ENCODE measurements at regions not wholly inside any gene's neighbourhood (a gene's known extent, or its start where the extent isn't known, plus 50 kb on each side); places are given as distances from the start of the nearest gene placed in this dataset.

DNA sequence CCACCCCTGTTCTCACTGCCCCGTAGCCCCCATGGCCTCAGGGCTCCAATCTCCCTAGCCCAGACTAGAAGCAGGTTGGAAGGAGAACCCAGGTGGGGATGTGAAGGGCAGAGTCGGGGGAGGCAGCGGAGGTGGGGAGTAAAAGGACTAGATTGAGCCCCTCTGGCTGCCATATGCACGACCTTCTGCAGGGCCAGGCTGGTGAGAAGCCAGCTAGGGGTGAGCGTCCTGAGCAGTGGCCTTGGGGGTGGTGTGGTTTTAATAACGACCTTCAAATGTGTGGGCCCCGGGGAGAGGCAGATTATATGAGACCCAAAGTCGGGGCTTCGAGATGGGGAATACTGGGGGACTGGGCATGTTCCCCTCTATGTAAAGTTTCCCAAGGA lies 139.5 kb downstream of the C9orf50 start:
- Histone ChIP-seq H3K27ac (ENCODE audit: low read length) (peak overlapping the region; percentile 98), H3K27me3 (ENCODE audit: control insufficient read depth, insufficient read depth) (no peaks in the 10 kb centered on the region), H3K4me1 (ENCODE audit: control insufficient read depth, insufficient read depth, low read length) (peaks cover 14% of the 10 kb centered on the region), H3K4me3 (ENCODE audit: low read length) (no peak overlapping the region), H3K9me3 (ENCODE audit: control insufficient read depth, low read length) (no peaks in the 10 kb centered on the region)
- intact Hi-C loops (cut with DNase I), result loop anchor here in 3 of 4 donors (5.0 to 10.0 kb wide), 4 partner anchors 69 to 337 kb away; no protein-coding TSS in a partner anchor
- WGBS, result 73% methylated on average over 9 of the region's 9 CpGs
- peak in 1 of 3 donors; percentile 53 for DNase-seq
- ATAC-seq, result no peak

- H3K27me3 ChIP-seq (ENCODE audit: control insufficient read depth, insufficient read depth), result no peaks in the 10 kb centered on the region
- H3K4me3 ChIP-seq (ENCODE audit: low read length), result no peak overlapping the region
- peaks cover 12% of the 10 kb centered on the region for H3K4me1 ChIP-seq (ENCODE audit: control insufficient read depth, insufficient read depth, low read length)
- 98% methylated on average over 1 of the region's 1 CpG for WGBS
- no peaks in the 10 kb centered on the region for H3K9me3 ChIP-seq (ENCODE audit: control insufficient read depth, low read length)
- intact Hi-C loops (cut with DNase I), result loop anchor here in 3 of 4 donors (5.0 to 10.0 kb wide), 4 partner anchors 68 to 336 kb away; no protein-coding TSS in a partner anchor
- peak overlapping the region; percentile 98 for H3K27ac ChIP-seq (ENCODE audit: low read length)
- DNase-seq (no peak), ATAC-seq (no peak)
Observed at GRCh38 chr9:129480745-129481144, 140.2 kb downstream of the C9orf50 start.

GRCh38 chr9:129480227-129480626 lies 140.7 kb downstream of the C9orf50 start:
- Histone ChIP-seq H3K27me3 (ENCODE audit: control insufficient read depth, insufficient read depth) (no peaks in the 10 kb centered on the region), H3K4me3 (ENCODE audit: low read length) (no peak overlapping the region), H3K27ac (ENCODE audit: low read length) (peak overlapping the region; percentile 98), H3K9me3 (ENCODE audit: control insufficient read depth, low read length) (no peaks in the 10 kb centered on the region), H3K4me1 (ENCODE audit: control insufficient read depth, insufficient read depth, low read length) (peaks cover 12% of the 10 kb centered on the region)
- ATAC-seq (no peak), DNase-seq (no peak)
- 43% methylated on average over 12 of the region's 12 CpGs for WGBS
- intact Hi-C loops (cut with DNase I), result loop anchor here in 3 of 4 donors (5.0 to 10.0 kb wide), 4 partner anchors 68 to 335 kb away; no protein-coding TSS in a partner anchor

GRCh38 chr9:129479631-129480011 lies 141.3 kb downstream of the C9orf50 start:
- WGBS, result 76% methylated on average over 7 of the region's 7 CpGs
- Histone ChIP-seq H3K27ac (ENCODE audit: low read length) (peak overlapping the region; percentile 66), H3K4me1 (ENCODE audit: control insufficient read depth, insufficient read depth, low read length) (peaks cover 12% of the 10 kb centered on the region), H3K9me3 (ENCODE audit: control insufficient read depth, low read length) (no peaks in the 10 kb centered on the region), H3K4me3 (ENCODE audit: low read length) (no peak overlapping the region), H3K27me3 (ENCODE audit: control insufficient read depth, insufficient read depth) (no peaks in the 10 kb centered on the region)
- DNase-seq (no peak), ATAC-seq (no peak)
- intact Hi-C loops (cut with DNase I), result loop anchor here (5.0 to 10.0 kb wide), 5 partner anchors 65 to 335 kb away; no protein-coding TSS in a partner anchor

- no peak overlapping the region for H3K4me3 ChIP-seq (ENCODE audit: low read length)
- 60% methylated on average over 13 of the region's 13 CpGs for WGBS
- no peaks in the 10 kb centered on the region for H3K27me3 ChIP-seq (ENCODE audit: control insufficient read depth, insufficient read depth)
- H3K27ac ChIP-seq (ENCODE audit: low read length), result peak overlapping the region; percentile 66
- ATAC-seq (no peak), DNase-seq (peak in 1 of 3 donors; percentile 60)
- peaks cover 12% of the 10 kb centered on the region for H3K4me1 ChIP-seq (ENCODE audit: control insufficient read depth, insufficient read depth, low read length)
- intact Hi-C loops (cut with DNase I), result loop anchor here in 1 of 4 donors (10.0 kb wide), 1 partner anchor 64 kb away; no protein-coding TSS in a partner anchor
- H3K9me3 ChIP-seq (ENCODE audit: control insufficient read depth, low read length), result no peaks in the 10 kb centered on the region
Observed at GRCh38 chr9:129478961-129479630, 141.8 kb downstream of the C9orf50 start.

- H3K4me1 ChIP-seq (ENCODE audit: control insufficient read depth, insufficient read depth, low read length), result peaks cover 10% of the 10 kb centered on the region
Observed at GRCh38 chr9:129478461-129478860, 142.4 kb downstream of the C9orf50 start.

GRCh38 chr9:129476821-129477611 lies 143.9 kb downstream of the C9orf50 start:
- DNase-seq (peak in 1 of 3 donors; percentile 51), ATAC-seq (no peak)
- Histone ChIP-seq H3K27ac (ENCODE audit: low read length) (no peak overlapping the region), H3K4me1 (ENCODE audit: control insufficient read depth, insufficient read depth, low read length) (peaks cover 6% of the 10 kb centered on the region), H3K9me3 (ENCODE audit: control insufficient read depth, low read length) (no peaks in the 10 kb centered on the region), H3K4me3 (ENCODE audit: low read length) (no peak overlapping the region), H3K27me3 (ENCODE audit: control insufficient read depth, insufficient read depth) (no peaks in the 10 kb centered on the region)
- intact Hi-C loops (cut with DNase I), result loop anchor here in 1 of 4 donors (10.0 kb wide), 1 partner anchor 62 kb away; no protein-coding TSS in a partner anchor
- WGBS, result 69% methylated on average over 17 of the region's 17 CpGs

More at GRCh38 chr9:129478461-129478860, 142.4 kb downstream of the C9orf50 start:
- DNase-seq, result no peak
- Histone ChIP-seq H3K9me3 (ENCODE audit: control insufficient read depth, low read length) (no peaks in the 10 kb centered on the region), H3K27me3 (ENCODE audit: control insufficient read depth, insufficient read depth) (no peaks in the 10 kb centered on the region), H3K27ac (ENCODE audit: low read length) (no peak overlapping the region), H3K4me3 (ENCODE audit: low read length) (no peak overlapping the region)
- WGBS, result 89% methylated on average over 3 of the region's 3 CpGs
- no peak for ATAC-seq
- intact Hi-C loops (cut with DNase I), result loop anchor here in 1 of 4 donors (10.0 kb wide), 1 partner anchor 64 kb away; no protein-coding TSS in a partner anchor

GRCh38 chr9:129474740-129475404 lies 146.0 kb downstream of the C9orf50 start:
- Histone ChIP-seq H3K4me3 (ENCODE audit: low read length) (no peak overlapping the region), H3K4me1 (ENCODE audit: control insufficient read depth, insufficient read depth, low read length) (no peaks in the 10 kb centered on the region), H3K27me3 (ENCODE audit: control insufficient read depth, insufficient read depth) (no peaks in the 10 kb centered on the region), H3K27ac (ENCODE audit: low read length) (no peak overlapping the region), H3K9me3 (ENCODE audit: control insufficient read depth, low read length) (no peaks in the 10 kb centered on the region)
- DNase-seq (no peak), ATAC-seq (no peak)
- intact Hi-C loops (cut with DNase I), result loop anchor here in 1 of 4 donors (10.0 kb wide), 1 partner anchor 60 kb away; no protein-coding TSS in a partner anchor
- WGBS, result 92% methylated on average over 6 of the region's 6 CpGs

- WGBS, result 48% methylated on average over 15 of the region's 15 CpGs
- ATAC-seq, result peak; percentile 72 to 86
- Histone ChIP-seq H3K4me3 (ENCODE audit: low read length) (no peak overlapping the region), H3K27me3 (ENCODE audit: control insufficient read depth, insufficient read depth) (no peaks in the 10 kb centered on the region), H3K9me3 (ENCODE audit: control insufficient read depth, low read length) (no peaks in the 10 kb centered on the region), H3K4me1 (ENCODE audit: control insufficient read depth, insufficient read depth, low read length) (no peaks in the 10 kb centered on the region), H3K27ac (ENCODE audit: low read length) (no peak overlapping the region)
- DNase-seq, result peak; percentile 76 to 82 (median 78)
- intact Hi-C loops (cut with DNase I), result loop anchor here in 1 of 4 donors (10.0 kb wide), 1 partner anchor 59 kb away; no protein-coding TSS in a partner anchor
Observed at GRCh38 chr9:129473523-129474244, 147.2 kb downstream of the C9orf50 start.

GRCh38 chr9:129472651-129473102 lies 148.2 kb downstream of the C9orf50 start:
- Histone ChIP-seq H3K9me3 (ENCODE audit: control insufficient read depth, low read length) (no peaks in the 10 kb centered on the region), H3K27ac (ENCODE audit: low read length) (no peak overlapping the region), H3K4me1 (ENCODE audit: control insufficient read depth, insufficient read depth, low read length) (no peaks in the 10 kb centered on the region), H3K27me3 (ENCODE audit: control insufficient read depth, insufficient read depth) (no peaks in the 10 kb centered on the region), H3K4me3 (ENCODE audit: low read length) (no peak overlapping the region)
- DNase-seq, result no peak
- intact Hi-C loops (cut with DNase I), result loop anchor here in 1 of 4 donors (10.0 kb wide), 1 partner anchor 58 kb away; no protein-coding TSS in a partner anchor
- WGBS, result 63% methylated on average over 6 of the region's 6 CpGs
- no peak for ATAC-seq

All from right cardiac atrium (tissue), 5 donors.